GM12878 (cell line): ENCODE measurements at regions not wholly inside any gene's neighbourhood (a gene's known extent, or its start where the extent isn't known, plus 50 kb on each side); places are given as distances from the start of the nearest gene placed in this dataset.

ENCODE experiments used
- ATAC-seq: fragments of 200-7000 bp; cut with Tn5 transposase; 3 replicates; pipeline ENCODE4 v1.9.1; 2020; ENCODE audit warnings: mild to moderate bottlenecking, moderate library complexity
- BruUV-seq: library from RNA; stranded (reverse); fragments of 400-500 nt; replicated peaks from 2 replicates; lab custom pipeline; 2021; lab: Mats Ljungman, UMichigan
- CTCF ChIA-PET: fragments of 300-600 bp; sonication (Branson Sonifier 250); formaldehyde crosslinking; extraction: SDS; loops from one replicate; lab custom pipeline; 2021; ENCODE audit warnings: inconsistent platforms; lab: Yijun Ruan, JAX
- POLR2A ChIA-PET: fragments of 350-600 bp; formaldehyde crosslinking; extraction: SDS; loops from one replicate; lab custom pipeline; 2021; ENCODE audit warnings: inconsistent platforms; lab: Charles Lee
- RAD21 ChIA-PET: fragments of 300-600 bp; sonication (Branson Sonifier 250); formaldehyde crosslinking; loops from one replicate; lab custom pipeline; 2023; ENCODE audit warnings: antibody characterized with exemption; ENCODE audit not compliant: unreplicated experiment; lab: Charles Lee
- SMC1A ChIA-PET: fragments of 300-600 bp; sonication (Branson Sonifier 250); formaldehyde crosslinking; loops from one replicate; lab custom pipeline; 2023; ENCODE audit not compliant: unreplicated experiment, uncharacterized antibody; lab: Charles Lee
- DNase-seq: peaks from one replicate; pipeline ENCODE4 v3.0.0-alpha.2; 2011; ENCODE audit warnings: low read depth, low spot score
- FAIRE-seq: peaks from 3 replicates; lab custom pipeline; 2011; peaks lifted over from hg19 to GRCh38; lab: Jason Lieb, UNC
- H2AFZ ChIP-seq: 2 replicates; pipeline ENCODE4 v1.6.0; 2011; ENCODE audit warnings: low read depth, low read length, control low read depth; ENCODE audit not compliant: control insufficient read depth
- H3K27ac ChIP-seq: 2 replicates; pipeline ENCODE4 v1.5.1; 2011; ENCODE audit warnings: control low read depth; ENCODE audit not compliant: control insufficient read depth, insufficient read depth
- H3K27me3 ChIP-seq, 2 experiments: replicated peaks in 1 of 2; 2 replicates each; pipeline versions ENCODE4 v1.6.0 to v1.6.1; 2011; ENCODE audit warnings: low read length in 1 of 2; ENCODE audit not compliant: control insufficient read depth in 2 of 2, insufficient read depth in 2 of 2
- H3K36me3 ChIP-seq, 2 experiments: 2 replicates each; pipeline ENCODE4 v1.5.1; 2011; ENCODE audit warnings: low read length in 1 of 2; ENCODE audit not compliant: control insufficient read depth in 2 of 2, insufficient read depth in 2 of 2
- H3K4me1 ChIP-seq: 2 replicates; pipeline ENCODE4 v1.6.1; 2011; ENCODE audit warnings: mild to moderate bottlenecking, low read length, moderate library complexity, mixed read lengths; ENCODE audit not compliant: control insufficient read depth, insufficient read depth
- H3K4me2 ChIP-seq: 2 replicates; pipeline ENCODE4 v1.6.0; 2011; ENCODE audit warnings: control low read depth; ENCODE audit not compliant: control insufficient read depth, insufficient read depth
- H3K4me3 ChIP-seq: fragments of 200-600 bp; sonication (generic); 2 replicates; pipeline ENCODE4 v1.5.1; 2016
- H3K79me2 ChIP-seq: 2 replicates; pipeline ENCODE4 v1.6.0; 2011; ENCODE audit warnings: low read length; ENCODE audit not compliant: control insufficient read depth, insufficient read depth
- H3K9ac ChIP-seq: 2 replicates; pipeline ENCODE4 v1.8.0; 2011; ENCODE audit warnings: low read length, control low read depth, mixed read lengths; ENCODE audit not compliant: control insufficient read depth, insufficient read depth
- H3K9me3 ChIP-seq: replicated peaks from 3 replicates; pipeline ENCODE4 v1.5.1; 2011; ENCODE audit warnings: mild to moderate bottlenecking, low read length; ENCODE audit not compliant: control insufficient read depth, insufficient read depth
- H4K20me1 ChIP-seq: 2 replicates; pipeline ENCODE4 v1.6.0; 2011; ENCODE audit not compliant: control insufficient read depth, insufficient read depth
- ASH2L ChIP-seq: fragments of 300-600, 200-600 bp; sonication (generic); IDR thresholded peaks from 2 replicates; pipeline ENCODE4 v1.6.1; 2017; ENCODE audit warnings: low read depth, mild to moderate bottlenecking, borderline replicate concordance
- CHD1 ChIP-seq: IDR thresholded peaks from 2 replicates; pipeline ENCODE4 v1.6.1; 2012; ENCODE audit warnings: low read depth, low read length, improper control_type of control experiment
- EP300 ChIP-seq, 2 experiments: fragments of 150-350 bp in 1 of 2; IDR thresholded peaks; 2 replicates each; pipeline ENCODE4 v1.6.1; 2011 to 2012; ENCODE audit warnings: low read depth in 2 of 2, low read length in 2 of 2, borderline replicate concordance in 1 of 2, improper control_type of control experiment in 1 of 2, inconsistent platforms in 1 of 2; ENCODE audit not compliant: control insufficient read depth in 1 of 2
- MEF2A ChIP-seq: IDR thresholded peaks from 2 replicates; pipeline ENCODE4 v1.6.1; 2011; ENCODE audit warnings: low read depth, mild to moderate bottlenecking, low read length, moderate library complexity; ENCODE audit not compliant: insufficient read depth
- MLLT1 ChIP-seq: fragments of 450-650 bp; IDR thresholded peaks from 2 replicates; pipeline ENCODE4 v1.6.1; 2016; ENCODE audit warnings: mild to moderate bottlenecking
- NKRF ChIP-seq: fragments of 450-650 bp; conservative IDR thresholded peaks from 2 replicates; pipeline ENCODE4 v1.6.1; 2017; ENCODE audit warnings: mild to moderate bottlenecking, moderate library complexity
- SMAD1 ChIP-seq: fragments of 450-650 bp; IDR thresholded peaks from 2 replicates; pipeline ENCODE4 v1.6.1; 2018; ENCODE audit warnings: mild to moderate bottlenecking, low read depth; ENCODE audit not compliant: partially characterized antibody
- SPI1 ChIP-seq: IDR thresholded peaks from 2 replicates; pipeline ENCODE4 v1.6.1; 2011; ENCODE audit warnings: low read depth, mild to moderate bottlenecking, low read length, moderate library complexity, borderline replicate concordance; ENCODE audit not compliant: insufficient read depth
- WRNIP1 ChIP-seq: IDR thresholded peaks from 2 replicates; pipeline ENCODE4 v1.6.1; 2011; ENCODE audit warnings: low read depth, low read length, improper control_type of control experiment, borderline replicate concordance
- ZNF274 ChIP-seq: IDR thresholded peaks from one replicate; pipeline ENCODE4 v1.8.0; 2011; ENCODE audit not compliant: insufficient read length, insufficient read depth
- ZNF384 ChIP-seq: IDR thresholded peaks from 2 replicates; pipeline ENCODE4 v1.6.1; 2012; ENCODE audit warnings: low read depth, mild to moderate bottlenecking, low read length, improper control_type of control experiment, borderline replicate concordance
- whole genome bisulfite sequencing: methylation state at CpG from one replicate; pipeline ENCODE4 v1.1.6; 2016; ENCODE audit warnings: low lambda C conversion rate; ENCODE audit not compliant: insufficient replicate concordance, insufficient coverage; ENCODE audit errors: missing lambda C conversion rate; 5-methylcytosine and 5-hydroxymethylcytosine counted together
- in situ Hi-C: fragments of 300-500 bp; cut with MboI; formaldehyde crosslinking; loops from 9 replicates; pipeline ENCODE4 v1.14.3; 2018; ENCODE audit warnings: mixed read lengths
- intact Hi-C: fragments of 100-400 bp; cut with micrococcal nuclease; formaldehyde crosslinking; loops from one replicate; pipeline ENCODE4 v1.14.2; 2022; ENCODE audit not compliant: unreplicated experiment

- no peaks in the 10 kb centered on the region for H4K20me1 ChIP-seq
- POLR2A ChIA-PET: no interaction called here
- no peak overlapping the region for H3K27ac ChIP-seq
- in situ Hi-C loops (no loop called here), intact Hi-C loops (no loop called here)
- no peaks in the 10 kb centered on the region for H3K4me1 ChIP-seq
- no peak overlapping the region for H3K4me2 ChIP-seq
- no peaks in the 10 kb centered on the region for H3K27me3 ChIP-seq
- H3K4me3 ChIP-seq: no peak overlapping the region
- FAIRE-seq (no peak), ATAC-seq (no peak), DNase-seq (no peak)
- no peak overlapping the region for H2AFZ ChIP-seq
- BruUV-seq: no TSS peak
- RAD21 ChIA-PET: no interaction called here
- no peaks in the 10 kb centered on the region for H3K9me3 ChIP-seq
- no peak for TF ChIP-seq ZNF384
- TF ChIP-seq EP300 (IDR thresholded peaks at IDR 0.05; ENCODE audit: borderline replicate concordance in 1 of 2, control insufficient read depth in 1 of 2, low read depth in 2 of 2, low read length in 2 of 2): no peak
- no peak for TF ChIP-seq SPI1
- no peak for TF ChIP-seq ASH2L
- no peak for TF ChIP-seq WRNIP1
- TF ChIP-seq MEF2A: no peak
- TF ChIP-seq ZNF274: no peak
- no peak for TF ChIP-seq MLLT1
- TF ChIP-seq CHD1: no peak
- no peak for TF ChIP-seq NKRF
- TF ChIP-seq SMAD1: no peak
- H3K79me2 ChIP-seq: no peaks in the 10 kb centered on the region
- CTCF ChIA-PET: no interaction called here
- no peaks in the 10 kb centered on the region for H3K36me3 ChIP-seq
- SMC1A ChIA-PET: no interaction called here
- WGBS: 6% methylated on average over 1 of the region's 1 CpG
- no peak overlapping the region for H3K9ac ChIP-seq
These were observed 515.6 kb downstream of the FOXG1 start for GRCh38 chr14:29282169-29282568.
